Caco-2 (cell line): ENCODE measurements at regions not wholly inside any gene's neighbourhood (a gene's known extent, or its start where the extent isn't known, plus 50 kb on each side); places are given as distances from the start of the nearest gene placed in this dataset.

ENCODE experiments used
- BruUV-seq: library from RNA; stranded (reverse); fragments of 400-500 nt; replicated peaks from 2 replicates; lab custom pipeline; 2021; lab: Mats Ljungman, UMichigan
- CTCF ChIA-PET: fragments of 300-600 bp; sonication (Branson Sonifier 250); formaldehyde crosslinking; loops from one replicate; lab custom pipeline; 2022; ENCODE audit warnings: antibody characterized with exemption; lab: Charles Lee
- POLR2A ChIA-PET: fragments of 300-600 bp; sonication (Branson Sonifier 250); formaldehyde crosslinking; loops from one replicate; lab custom pipeline; 2022; ENCODE audit warnings: antibody characterized with exemption; lab: Charles Lee
- DNase-seq, 2 experiments: peaks; one replicate each; pipeline versions ENCODE4 v3.0.0 to v3.0.0-alpha.2; 2020 to 2022
- H3K27me3 ChIP-seq: replicated peaks from 2 replicates; pipeline ENCODE4 v1.6.0; 2011; ENCODE audit warnings: low read length; ENCODE audit not compliant: control insufficient read depth, insufficient read depth
- H3K36me3 ChIP-seq: 2 replicates; pipeline ENCODE4 v1.5.1; 2011; ENCODE audit warnings: low read length; ENCODE audit not compliant: control insufficient read depth, insufficient read depth
- H3K4me1 ChIP-seq: fragments of 250-450 bp; sonication (Bioruptor Pico); 2 replicates; pipeline ENCODE4 v1.5.1; 2020; ENCODE audit warnings: mild to moderate bottlenecking
- H3K4me3 ChIP-seq: 2 replicates; pipeline ENCODE4 v1.5.1; 2011; ENCODE audit warnings: low read depth, mild to moderate bottlenecking, control low read depth, low read length
- H3K9me3 ChIP-seq: fragments of 250-450 bp; sonication (Bioruptor Pico); 2 replicates; pipeline ENCODE4 v1.5.1; 2020; ENCODE audit warnings: mild to moderate bottlenecking, moderate library complexity
- H3K27ac Mint-ChIP-seq: one replicate; pipeline ENCODE4 v1.8.0; 2022; ENCODE audit warnings: mixed read lengths; ENCODE audit not compliant: unreplicated experiment
- H3K27me3 Mint-ChIP-seq: one replicate; pipeline ENCODE4 v1.8.0; 2022; ENCODE audit warnings: mixed read lengths; ENCODE audit not compliant: insufficient read depth, unreplicated experiment
- H3K36me3 Mint-ChIP-seq: one replicate; pipeline ENCODE4 v1.8.0; 2022; ENCODE audit warnings: mild to moderate bottlenecking, mixed read lengths; ENCODE audit not compliant: insufficient read depth, unreplicated experiment
- H3K4me1 Mint-ChIP-seq: one replicate; pipeline ENCODE4 v1.8.0; 2022; ENCODE audit warnings: low read depth, mixed read lengths; ENCODE audit not compliant: unreplicated experiment
- H3K4me3 Mint-ChIP-seq: one replicate; pipeline ENCODE4 v1.8.0; 2022; ENCODE audit warnings: mild to moderate bottlenecking, moderate library complexity, mixed read lengths; ENCODE audit not compliant: unreplicated experiment
- H3K9me3 Mint-ChIP-seq: one replicate; pipeline ENCODE4 v1.8.0; 2022; ENCODE audit warnings: mixed read lengths; ENCODE audit not compliant: unreplicated experiment
- CTCF ChIP-seq, 2 experiments: fragments of 200-600 bp in 1 of 2; IDR thresholded peaks; 1 replicate in 1 of 2; 2 replicates in 1 of 2; pipeline versions ENCODE4 v1.5.1 to v1.8.0; 2011 to 2022; ENCODE audit warnings: antibody characterized with exemption in 1 of 2, control low read depth in 1 of 2, inconsistent platforms in 1 of 2, low read depth in 1 of 2, low read length in 1 of 2, mild to moderate bottlenecking in 1 of 2, moderate library complexity in 1 of 2; ENCODE audit not compliant: insufficient read depth in 1 of 2, severe bottlenecking in 1 of 2, unreplicated experiment in 1 of 2
- intact Hi-C: fragments of 100-400 bp; cut with micrococcal nuclease; formaldehyde crosslinking; loops from one replicate; pipeline ENCODE4 v1.10.0; 2022; ENCODE audit not compliant: unreplicated experiment

GRCh38 chr5:124192716-124193115 is 553.7 kb downstream of the ZNF608 start:
- no peak for TF ChIP-seq CTCF (IDR thresholded peaks at IDR 0.05; ENCODE audit: insufficient read depth in 1 of 2, low read depth in 1 of 2, low read length in 1 of 2, severe bottlenecking in 1 of 2, unreplicated experiment in 1 of 2)
- Histone ChIP-seq H3K4me1 (no peaks in the 10 kb centered on the region), H3K27me3 (no peaks in the 10 kb centered on the region), H3K36me3 (no peaks in the 10 kb centered on the region), H3K9me3 (no peaks in the 10 kb centered on the region), H3K4me3 (no peak overlapping the region)
- no peaks in the 10 kb centered on the region for H3K4me1 Mint-ChIP-seq
- intact Hi-C loops = no loop called here
- no peaks in the 10 kb centered on the region for H3K36me3 Mint-ChIP-seq
- ChIA-PET POLR2A (no interaction called here), CTCF (no interaction called here)
- no peak overlapping the region for H3K27ac Mint-ChIP-seq
- no peak overlapping the region for H3K4me3 Mint-ChIP-seq
- H3K9me3 Mint-ChIP-seq = no peaks in the 10 kb centered on the region
- H3K27me3 Mint-ChIP-seq = no peaks in the 10 kb centered on the region
- no TSS peak for BruUV-seq
- DNase-seq = no peak

GRCh38 chr5:124185716-124186115 is 560.7 kb downstream of the ZNF608 start:
- H3K4me3 ChIP-seq = no peak overlapping the region
- no TSS peak for BruUV-seq
- no peaks in the 10 kb centered on the region for H3K27me3 Mint-ChIP-seq
- no peaks in the 10 kb centered on the region for H3K36me3 Mint-ChIP-seq
- H3K27me3 ChIP-seq = no peaks in the 10 kb centered on the region
- H3K4me1 ChIP-seq = no peaks in the 10 kb centered on the region
- POLR2A ChIA-PET = no interaction called here
- no peaks in the 10 kb centered on the region for H3K4me1 Mint-ChIP-seq
- no peak for DNase-seq
- TF ChIP-seq CTCF (IDR thresholded peaks at IDR 0.05; ENCODE audit: insufficient read depth in 1 of 2, low read depth in 1 of 2, low read length in 1 of 2, severe bottlenecking in 1 of 2, unreplicated experiment in 1 of 2) = no peak
- H3K9me3 ChIP-seq = no peaks in the 10 kb centered on the region
- CTCF ChIA-PET = no interaction called here
- H3K4me3 Mint-ChIP-seq = no peak overlapping the region
- H3K36me3 ChIP-seq = no peaks in the 10 kb centered on the region
- intact Hi-C loops = no loop called here
- H3K27ac Mint-ChIP-seq = no peak overlapping the region
- H3K9me3 Mint-ChIP-seq = no peaks in the 10 kb centered on the region

GRCh38 chr5:124182133-124182532 is 564.3 kb downstream of the ZNF608 start:
- no peaks in the 10 kb centered on the region for H3K27me3 ChIP-seq
- no peak for DNase-seq
- no TSS peak for BruUV-seq
- Mint-ChIP-seq H3K36me3 (no peaks in the 10 kb centered on the region), H3K4me1 (no peaks in the 10 kb centered on the region), H3K4me3 (no peak overlapping the region), H3K27ac (peak overlapping the region; percentile 35), H3K27me3 (no peaks in the 10 kb centered on the region), H3K9me3 (no peaks in the 10 kb centered on the region)
- POLR2A ChIA-PET = no interaction called here
- 0 out of 2 replicates have a peak, but pooled peaks cover 3% of the 10 kb centered on the region for H3K9me3 ChIP-seq
- H3K4me3 ChIP-seq = no peak overlapping the region
- H3K36me3 ChIP-seq = no peaks in the 10 kb centered on the region
- H3K4me1 ChIP-seq = no peaks in the 10 kb centered on the region
- intact Hi-C loops = no loop called here
- CTCF ChIA-PET = no interaction called here
- TF ChIP-seq CTCF (IDR thresholded peaks at IDR 0.05; ENCODE audit: insufficient read depth in 1 of 2, low read depth in 1 of 2, low read length in 1 of 2, severe bottlenecking in 1 of 2, unreplicated experiment in 1 of 2) = no peak
